PC-9 (cell line): ENCODE measurements at regions not wholly inside any gene's neighbourhood (a gene's known extent, or its start where the extent isn't known, plus 50 kb on each side); places are given as distances from the start of the nearest gene placed in this dataset.

Experiments used
- BruUV-seq: library from RNA; stranded (reverse); fragments of 400-500 nt; replicated peaks from 2 replicates; lab custom pipeline; 2021; lab: Mats Ljungman, UMichigan
- CTCF ChIA-PET: fragments of 300-600 bp; sonication (Branson Sonifier 250); formaldehyde crosslinking; loops from one replicate; lab custom pipeline; 2022; ENCODE audit warnings: antibody characterized with exemption; lab: Charles Lee
- POLR2A ChIA-PET: fragments of 300-600 bp; sonication (Branson Sonifier 250); formaldehyde crosslinking; loops from one replicate; lab custom pipeline; 2022; ENCODE audit warnings: antibody characterized with exemption; ENCODE audit not compliant: unreplicated experiment; lab: Charles Lee
- DNase-seq, 2 experiments: peaks; one replicate each; pipeline versions ENCODE4 v3.0.0 to v3.0.0-alpha.2; 2015 to 2022; ENCODE audit warnings: mixed read lengths in 1 of 2
- H2AFZ ChIP-seq: fragments of 200-600 bp; sonication (generic); 2 replicates; pipeline ENCODE4 v1.8.1; 2017; ENCODE audit warnings: antibody characterized with exemption
- H3F3A ChIP-seq: fragments of 200-600 bp; sonication (generic); 2 replicates; pipeline ENCODE4 v1.8.1; 2017; ENCODE audit warnings: antibody characterized with exemption, mild to moderate bottlenecking, low read depth; ENCODE audit not compliant: insufficient read depth
- H3K27ac ChIP-seq: fragments of 200-600 bp; sonication (generic); 2 replicates; pipeline ENCODE4 v1.6.1; 2016; ENCODE audit warnings: mixed run types
- H3K27me3 ChIP-seq: fragments of 200-600 bp; sonication (generic); 2 replicates; pipeline ENCODE4 v1.6.1; 2016; ENCODE audit warnings: low read depth, mixed run types; ENCODE audit not compliant: insufficient read depth
- H3K36me3 ChIP-seq: fragments of 200-600 bp; sonication (generic); 2 replicates; pipeline ENCODE4 v1.6.1; 2016; ENCODE audit warnings: low read depth, mixed run types
- H3K4me1 ChIP-seq: fragments of 200-600 bp; sonication (generic); replicated peaks from 2 replicates; pipeline ENCODE4 v1.6.1; 2016; ENCODE audit warnings: mixed run types; ENCODE audit not compliant: insufficient read depth
- H3K4me2 ChIP-seq: fragments of 200-600 bp; sonication (generic); 2 replicates; pipeline ENCODE4 v1.6.1; 2017; ENCODE audit warnings: mixed run types
- H3K4me3 ChIP-seq: fragments of 200-600 bp; sonication (generic); 2 replicates; pipeline ENCODE4 v1.6.1; 2016; ENCODE audit warnings: mixed run types
- H3K79me2 ChIP-seq: fragments of 200-600 bp; sonication (generic); 2 replicates; pipeline ENCODE4 v1.6.1; 2017; ENCODE audit warnings: low read depth, mixed run types
- H3K9me2 ChIP-seq: fragments of 200-600 bp; sonication (generic); 2 replicates; pipeline ENCODE4 v1.8.1; 2017; ENCODE audit warnings: mild to moderate bottlenecking; ENCODE audit not compliant: insufficient read depth
- H3K9me3 ChIP-seq: fragments of 200-600 bp; sonication (generic); 2 replicates; pipeline ENCODE4 v1.8.1; 2016; ENCODE audit warnings: low read depth; ENCODE audit not compliant: insufficient read depth
- H4K20me1 ChIP-seq: fragments of 200-600 bp; sonication (generic); 2 replicates; pipeline ENCODE4 v1.8.1; 2017; ENCODE audit not compliant: insufficient read depth
- CTCF ChIP-seq: fragments of 200-600 bp; sonication (generic); conservative IDR thresholded peaks from 2 replicates; pipeline ENCODE4 v1.6.1; 2017; ENCODE audit warnings: mixed run types, antibody characterized with exemption, mild to moderate bottlenecking, moderate library complexity
- EZH2 ChIP-seq: fragments of 200-600 bp; sonication (generic); IDR thresholded peaks from 2 replicates; pipeline ENCODE4 v1.8.0; 2017; ENCODE audit warnings: antibody characterized with exemption, low read depth
- intact Hi-C: fragments of 100-400 bp; cut with micrococcal nuclease; formaldehyde crosslinking; loops from one replicate; pipeline ENCODE4 v1.10.0; 2022; ENCODE audit not compliant: unreplicated experiment

GRCh38 chr21:27152996-27153395, 186.1 kb upstream of the ADAMTS5 start:
- BruUV-seq, result no TSS peak
- ChIA-PET CTCF (no interaction called here), POLR2A (no interaction called here)
- Histone ChIP-seq H3K9me3 (no peaks in the 10 kb centered on the region), H3K36me3 (no peaks in the 10 kb centered on the region), H3K79me2 (no peaks in the 10 kb centered on the region), H3F3A (no peaks in the 10 kb centered on the region), H3K27me3 (no peaks in the 10 kb centered on the region), H3K4me2 (no peak overlapping the region), H3K9me2 (no peaks in the 10 kb centered on the region), H3K4me3 (no peak overlapping the region), H3K4me1 (no peaks in the 10 kb centered on the region), H3K27ac (no peak overlapping the region), H2AFZ (no peak overlapping the region), H4K20me1 (no peaks in the 10 kb centered on the region)
- intact Hi-C loops, result no loop called here
- no peak for TF ChIP-seq CTCF
- no peak for TF ChIP-seq EZH2
- DNase-seq, result no peak

- TF ChIP-seq EZH2 (no peak), CTCF (no peak)
Observed at GRCh38 chr21:27149034-27149433, 182.1 kb upstream of the ADAMTS5 start.

GRCh38 chr21:27146268-27146667, 179.4 kb upstream of the ADAMTS5 start:
- Histone ChIP-seq H3K4me3 (no peak overlapping the region), H3K36me3 (no peaks in the 10 kb centered on the region), H3K27ac (no peak overlapping the region), H3K4me1 (no peaks in the 10 kb centered on the region), H4K20me1 (no peaks in the 10 kb centered on the region), H2AFZ (no peak overlapping the region), H3K79me2 (no peaks in the 10 kb centered on the region), H3K27me3 (no peaks in the 10 kb centered on the region), H3F3A (no peaks in the 10 kb centered on the region), H3K9me3 (no peaks in the 10 kb centered on the region), H3K4me2 (no peak overlapping the region), H3K9me2 (no peaks in the 10 kb centered on the region)
- no peak for DNase-seq
- ChIA-PET POLR2A (no interaction called here), CTCF (no interaction called here)
- TF ChIP-seq EZH2 (no peak), CTCF (no peak)
- intact Hi-C loops, result no loop called here
- no TSS peak for BruUV-seq

More at GRCh38 chr21:27149034-27149433, 182.1 kb upstream of the ADAMTS5 start:
- Histone ChIP-seq H3K4me2 (no peak overlapping the region), H3F3A (no peaks in the 10 kb centered on the region), H3K4me3 (no peak overlapping the region), H3K4me1 (no peaks in the 10 kb centered on the region), H3K9me2 (no peaks in the 10 kb centered on the region), H4K20me1 (no peaks in the 10 kb centered on the region), H3K27ac (no peak overlapping the region), H3K79me2 (no peaks in the 10 kb centered on the region), H3K36me3 (no peaks in the 10 kb centered on the region), H3K9me3 (no peaks in the 10 kb centered on the region), H3K27me3 (no peaks in the 10 kb centered on the region), H2AFZ (no peak overlapping the region)
- intact Hi-C loops, result no loop called here
- BruUV-seq, result no TSS peak
- no peak for DNase-seq
- ChIA-PET CTCF (no interaction called here), POLR2A (interaction anchor here (0.5 kb wide), 1 partner anchor 462 kb away, joined by 5 read pairs; no protein-coding TSS in a partner anchor)
